ENCODE measurements at regions not wholly inside any gene's neighbourhood (a gene's known extent, or its start where the extent isn't known, plus 50 kb on each side); places are given as distances from the start of the nearest gene placed in this dataset.

- Histone ChIP-seq H3K36me3 (ENCODE audit: control insufficient read depth in 3 of 3, insufficient read depth in 2 of 3, low read depth in 1 of 3, low read length in 3 of 3) (no peaks in the 10 kb centered on the region), H3K4me3 (ENCODE audit: low read depth in 1 of 3, low read length in 3 of 3) (no peak overlapping the region), H3K27me3 (ENCODE audit: control insufficient read depth in 3 of 3, insufficient read depth in 3 of 3, low read length in 3 of 3) (peaks cover 0 to 11% (median 0%) of the 10 kb centered on the region in 3 donors), H3K9me3 (ENCODE audit: control insufficient read depth in 2 of 2, insufficient read depth in 1 of 2, low read depth in 1 of 2, low read length in 1 of 2) (no peaks in the 10 kb centered on the region), H3K27ac (ENCODE audit: low read depth in 1 of 3, low read length in 2 of 3) (no peak overlapping the region), H3K4me1 (ENCODE audit: control insufficient read depth in 3 of 3, insufficient read depth in 2 of 3, low read depth in 1 of 3, low read length in 2 of 3) (no peaks in the 10 kb centered on the region)
- WGBS, 3 donors, result 88 to 95% (median 88%) methylated on average over 3 of the region's 3 CpGs
- FAIRE-seq, result no peak
- no peak for DNase-seq
These were observed 166.7 kb upstream of the PPP2R2B start for GRCh38 chr5:147045290-147045689.

DNA sequence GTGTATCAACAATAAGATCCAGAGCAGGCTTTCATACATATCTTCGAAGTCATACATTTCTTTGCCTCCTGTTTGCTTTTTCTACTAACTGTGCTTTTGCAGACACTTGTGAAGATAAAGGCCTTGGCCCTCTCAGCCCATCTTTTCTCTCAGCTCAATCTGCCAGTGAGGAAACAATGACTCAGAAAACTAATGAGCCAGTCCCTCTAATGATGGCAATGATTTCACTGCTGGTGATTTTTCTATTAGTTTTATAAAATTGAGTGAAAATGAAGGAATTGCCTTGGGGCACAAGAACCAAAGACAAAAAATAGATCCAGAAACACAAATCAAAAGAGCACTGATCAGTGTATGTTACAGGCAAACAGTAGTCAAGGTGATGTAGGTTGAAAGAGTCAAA lies 167.7 kb upstream of the PPP2R2B start:
- H3K36me3 ChIP-seq (ENCODE audit: control insufficient read depth in 3 of 3, insufficient read depth in 2 of 3, low read depth in 1 of 3, low read length in 3 of 3), result no peaks in the 10 kb centered on the region
- no peak overlapping the region for H3K27ac ChIP-seq (ENCODE audit: low read depth in 1 of 3, low read length in 2 of 3)
- 54 to 83% (median 77%) methylated on average over 1 of the region's 1 CpG for WGBS, 3 donors
- no peaks in the 10 kb centered on the region for H3K9me3 ChIP-seq (ENCODE audit: control insufficient read depth in 2 of 2, insufficient read depth in 1 of 2, low read depth in 1 of 2, low read length in 1 of 2)
- H3K27me3 ChIP-seq (ENCODE audit: control insufficient read depth in 3 of 3, insufficient read depth in 3 of 3, low read length in 3 of 3), result peaks cover 0 to 7% (median 0%) of the 10 kb centered on the region in 3 donors
- no peak for FAIRE-seq
- H3K4me3 ChIP-seq (ENCODE audit: low read depth in 1 of 3, low read length in 3 of 3), result no peak overlapping the region
- DNase-seq, result no peak
- no peaks in the 10 kb centered on the region for H3K4me1 ChIP-seq (ENCODE audit: control insufficient read depth in 3 of 3, insufficient read depth in 2 of 3, low read depth in 1 of 3, low read length in 2 of 3)

DNA sequence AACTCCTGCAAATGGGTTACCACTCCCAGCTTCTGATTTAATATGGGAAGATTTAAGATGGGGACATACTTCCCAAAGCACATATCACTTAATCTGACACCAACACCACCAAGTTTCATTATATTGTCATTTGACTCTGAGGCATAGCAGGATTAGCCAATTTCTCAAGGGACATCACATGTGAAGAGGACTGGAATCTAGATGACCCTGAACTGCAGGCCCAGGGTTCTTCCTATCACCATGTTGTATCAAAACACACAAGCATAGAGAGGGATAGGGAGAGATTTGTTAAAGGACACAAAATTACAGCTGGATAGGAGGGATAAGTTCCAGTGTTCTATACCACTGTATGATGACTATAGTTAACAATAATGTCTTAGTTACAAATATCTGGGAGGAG lies 168.3 kb upstream of the PPP2R2B start:
- no peak for FAIRE-seq
- H3K27ac ChIP-seq (ENCODE audit: low read depth in 1 of 3, low read length in 2 of 3), result no peak overlapping the region
- H3K9me3 ChIP-seq (ENCODE audit: control insufficient read depth in 2 of 2, insufficient read depth in 1 of 2, low read depth in 1 of 2, low read length in 1 of 2), result no peaks in the 10 kb centered on the region
- H3K27me3 ChIP-seq (ENCODE audit: control insufficient read depth in 3 of 3, insufficient read depth in 3 of 3, low read length in 3 of 3), result peaks cover 0 to 6% (median 0%) of the 10 kb centered on the region in 3 donors
- H3K36me3 ChIP-seq (ENCODE audit: control insufficient read depth in 3 of 3, insufficient read depth in 2 of 3, low read depth in 1 of 3, low read length in 3 of 3), result no peaks in the 10 kb centered on the region
- no peaks in the 10 kb centered on the region for H3K4me1 ChIP-seq (ENCODE audit: control insufficient read depth in 3 of 3, insufficient read depth in 2 of 3, low read depth in 1 of 3, low read length in 2 of 3)
- no peak overlapping the region for H3K4me3 ChIP-seq (ENCODE audit: low read depth in 1 of 3, low read length in 3 of 3)
- DNase-seq, result no peak

- H3K27me3 ChIP-seq (ENCODE audit: control insufficient read depth in 3 of 3, insufficient read depth in 3 of 3, low read length in 3 of 3), result no peaks in the 10 kb centered on the region
- H3K27ac ChIP-seq (ENCODE audit: low read depth in 1 of 3, low read length in 2 of 3), result no peak overlapping the region
- H3K36me3 ChIP-seq (ENCODE audit: control insufficient read depth in 3 of 3, insufficient read depth in 2 of 3, low read depth in 1 of 3, low read length in 3 of 3), result no peaks in the 10 kb centered on the region
- H3K4me3 ChIP-seq (ENCODE audit: low read depth in 1 of 3, low read length in 3 of 3), result no peak overlapping the region
- no peak for DNase-seq
- H3K9me3 ChIP-seq (ENCODE audit: control insufficient read depth in 2 of 2, insufficient read depth in 1 of 2, low read depth in 1 of 2, low read length in 1 of 2), result no peaks in the 10 kb centered on the region
- FAIRE-seq, result no peak
- no peaks in the 10 kb centered on the region for H3K4me1 ChIP-seq (ENCODE audit: control insufficient read depth in 3 of 3, insufficient read depth in 2 of 3, low read depth in 1 of 3, low read length in 2 of 3)
- WGBS, 3 donors, result 60 to 64% (median 61%) methylated on average over 2 of the region's 2 CpGs
These were observed 171.2 kb upstream of the PPP2R2B start for GRCh38 chr5:147049764-147050163.

GRCh38 chr5:147050172-147050571 lies 171.6 kb upstream of the PPP2R2B start:
- Histone ChIP-seq H3K9me3 (ENCODE audit: control insufficient read depth in 2 of 2, insufficient read depth in 1 of 2, low read depth in 1 of 2, low read length in 1 of 2) (no peaks in the 10 kb centered on the region), H3K4me1 (ENCODE audit: control insufficient read depth in 3 of 3, insufficient read depth in 2 of 3, low read depth in 1 of 3, low read length in 2 of 3) (no peaks in the 10 kb centered on the region), H3K4me3 (ENCODE audit: low read depth in 1 of 3, low read length in 3 of 3) (no peak overlapping the region), H3K27me3 (ENCODE audit: control insufficient read depth in 3 of 3, insufficient read depth in 3 of 3, low read length in 3 of 3) (no peaks in the 10 kb centered on the region), H3K27ac (ENCODE audit: low read depth in 1 of 3, low read length in 2 of 3) (no peak overlapping the region), H3K36me3 (ENCODE audit: control insufficient read depth in 3 of 3, insufficient read depth in 2 of 3, low read depth in 1 of 3, low read length in 3 of 3) (no peaks in the 10 kb centered on the region)
- 62 to 84% (median 63%) methylated on average over 2 of the region's 2 CpGs for WGBS, 3 donors
- DNase-seq, result no peak
- FAIRE-seq, result no peak

- Histone ChIP-seq H3K27ac (ENCODE audit: low read depth in 1 of 3, low read length in 2 of 3) (no peak overlapping the region), H3K9me3 (ENCODE audit: control insufficient read depth in 2 of 2, insufficient read depth in 1 of 2, low read depth in 1 of 2, low read length in 1 of 2) (no peaks in the 10 kb centered on the region), H3K4me1 (ENCODE audit: control insufficient read depth in 3 of 3, insufficient read depth in 2 of 3, low read depth in 1 of 3, low read length in 2 of 3) (no peaks in the 10 kb centered on the region), H3K4me3 (ENCODE audit: low read depth in 1 of 3, low read length in 3 of 3) (no peak overlapping the region), H3K27me3 (ENCODE audit: control insufficient read depth in 3 of 3, insufficient read depth in 3 of 3, low read length in 3 of 3) (no peaks in the 10 kb centered on the region), H3K36me3 (ENCODE audit: control insufficient read depth in 3 of 3, insufficient read depth in 2 of 3, low read depth in 1 of 3, low read length in 3 of 3) (no peaks in the 10 kb centered on the region)
- DNase-seq (no peak), FAIRE-seq (no peak)
- 73 to 83% (median 75%) methylated on average over 5 of the region's 5 CpGs for WGBS, 3 donors
These were observed 172.6 kb upstream of the PPP2R2B start for GRCh38 chr5:147051193-147051592.

- WGBS, 3 donors, result 89 to 94% (median 92%) methylated on average over 4 of the region's 4 CpGs
- Histone ChIP-seq H3K4me3 (ENCODE audit: low read depth in 1 of 3, low read length in 3 of 3) (no peak overlapping the region), H3K27me3 (ENCODE audit: control insufficient read depth in 3 of 3, insufficient read depth in 3 of 3, low read length in 3 of 3) (no peaks in the 10 kb centered on the region), H3K4me1 (ENCODE audit: control insufficient read depth in 3 of 3, insufficient read depth in 2 of 3, low read depth in 1 of 3, low read length in 2 of 3) (no peaks in the 10 kb centered on the region), H3K36me3 (ENCODE audit: control insufficient read depth in 3 of 3, insufficient read depth in 2 of 3, low read depth in 1 of 3, low read length in 3 of 3) (no peaks in the 10 kb centered on the region), H3K9me3 (ENCODE audit: control insufficient read depth in 2 of 2, insufficient read depth in 1 of 2, low read depth in 1 of 2, low read length in 1 of 2) (no peaks in the 10 kb centered on the region), H3K27ac (ENCODE audit: low read depth in 1 of 3, low read length in 2 of 3) (no peak overlapping the region)
- no peak for FAIRE-seq
- DNase-seq, result no peak
These were observed 174.0 kb upstream of the PPP2R2B start for GRCh38 chr5:147052519-147052918.

- WGBS, 3 donors, result 61 to 68% (median 64%) methylated on average over 5 of the region's 5 CpGs
- Histone ChIP-seq H3K27ac (ENCODE audit: low read depth in 1 of 3, low read length in 2 of 3) (no peak overlapping the region), H3K4me1 (ENCODE audit: control insufficient read depth in 3 of 3, insufficient read depth in 2 of 3, low read depth in 1 of 3, low read length in 2 of 3) (no peaks in the 10 kb centered on the region), H3K27me3 (ENCODE audit: control insufficient read depth in 3 of 3, insufficient read depth in 3 of 3, low read length in 3 of 3) (no peaks in the 10 kb centered on the region), H3K9me3 (ENCODE audit: control insufficient read depth in 2 of 2, insufficient read depth in 1 of 2, low read depth in 1 of 2, low read length in 1 of 2) (no peaks in the 10 kb centered on the region), H3K36me3 (ENCODE audit: control insufficient read depth in 3 of 3, insufficient read depth in 2 of 3, low read depth in 1 of 3, low read length in 3 of 3) (no peaks in the 10 kb centered on the region), H3K4me3 (ENCODE audit: low read depth in 1 of 3, low read length in 3 of 3) (no peak overlapping the region)
- FAIRE-seq (no peak), DNase-seq (no peak)
These were observed 176.7 kb upstream of the PPP2R2B start for GRCh38 chr5:147055089-147055826.

Measured in small intestine (tissue), 7 donors.